ENCODE measurements at regions not wholly inside any gene's neighbourhood (a gene's known extent, or its start where the extent isn't known, plus 50 kb on each side); places are given as distances from the start of the nearest gene placed in this dataset.
"Not testable (repeated sequence)": the region's sequence is repeated elsewhere in the genome, so short reads cannot be mapped to it uniquely, and the experiment has no call there.

- DNase-seq (ENCODE audit: low spot score): no peak
Observed at GRCh38 chr4:55028196-55028595, 97.2 kb downstream of the KDR start.

DNA sequence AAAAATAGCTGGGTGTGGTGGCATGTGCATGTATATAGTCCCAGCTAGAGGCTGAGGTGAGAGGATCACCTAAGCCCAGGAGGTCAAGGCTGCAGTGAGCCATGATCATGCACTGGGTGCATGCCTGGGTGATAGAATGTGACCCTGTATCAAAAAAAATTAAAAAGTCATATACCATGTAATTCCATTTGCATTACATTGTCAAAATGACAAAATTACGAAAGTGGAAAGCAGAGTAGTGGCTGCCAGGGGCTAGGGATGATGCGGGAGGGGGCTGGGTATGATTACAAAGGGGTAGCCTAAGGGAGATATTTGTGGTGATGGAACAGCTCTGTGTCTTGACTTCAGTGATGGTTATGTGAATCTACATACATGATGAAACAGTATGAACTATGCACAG, 97.8 kb downstream of the KDR start:
- no peak for DNase-seq (ENCODE audit: low spot score)

GRCh38 chr4:55025456-55025855, 99.9 kb downstream of the KDR start:
- not testable (repeated sequence) for DNase-seq (ENCODE audit: low spot score)

DNA sequence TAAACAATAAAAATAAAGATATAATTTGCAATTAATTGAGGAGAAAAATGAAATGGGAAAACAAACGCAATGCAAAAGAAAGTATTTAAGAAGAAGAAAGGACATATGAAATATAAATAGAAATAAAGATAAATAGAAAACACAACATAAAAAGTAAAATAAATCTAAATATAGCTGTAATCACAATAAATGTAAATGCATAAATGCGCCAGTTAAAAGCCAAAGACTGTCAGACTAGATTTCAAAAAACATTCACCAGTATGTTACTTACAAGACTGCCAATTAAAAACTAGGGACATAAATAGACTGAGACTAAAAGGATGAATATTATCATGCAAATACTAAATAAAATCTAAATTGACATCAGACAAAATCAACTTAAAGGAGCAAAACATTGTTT, 102.4 kb downstream of the KDR start:
- no peak for DNase-seq (ENCODE audit: low spot score)

- DNase-seq (ENCODE audit: low spot score): no peak
Observed at GRCh38 chr4:55021214-55021613, 104.2 kb downstream of the KDR start.

GRCh38 chr4:55020131-55020530, 105.3 kb downstream of the KDR start:
- no peak for DNase-seq (ENCODE audit: low spot score)

- no peak for DNase-seq (ENCODE audit: low spot score)
Observed at GRCh38 chr4:55018978-55019377, 106.4 kb downstream of the KDR start.

- no peak for DNase-seq (ENCODE audit: low spot score)
Observed at GRCh38 chr4:55018521-55018920, 106.9 kb downstream of the KDR start.

- no peak for DNase-seq (ENCODE audit: low spot score)
Observed at GRCh38 chr4:55017406-55017805, 108.0 kb downstream of the KDR start.

- no peak for DNase-seq (ENCODE audit: low spot score)
Observed at GRCh38 chr4:55016131-55016530, 109.3 kb downstream of the KDR start.

DNA sequence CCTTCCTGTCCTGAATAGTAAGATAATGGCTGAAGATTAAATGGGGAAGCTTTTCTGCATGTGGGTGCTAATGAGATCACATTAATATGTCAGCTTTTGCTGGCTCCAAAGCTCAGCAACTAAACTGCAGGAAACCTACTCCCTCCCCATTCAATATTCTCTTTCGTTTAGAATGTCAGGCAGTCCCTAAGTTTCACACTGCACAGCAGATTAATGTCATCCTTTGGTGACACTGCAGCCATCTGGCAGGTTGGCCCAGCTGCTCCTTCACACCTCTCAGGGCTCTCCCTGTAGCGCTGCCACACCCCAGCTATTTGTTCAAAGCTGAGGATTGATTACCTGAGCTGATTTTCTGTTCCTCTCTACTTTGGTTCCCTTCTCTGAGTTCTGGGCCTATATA, 110.5 kb downstream of the KDR start:
- no peak for DNase-seq (ENCODE audit: low spot score)

GRCh38 chr4:55013431-55013955, 111.9 kb downstream of the KDR start:
- no peak for DNase-seq (ENCODE audit: low spot score)

DNA sequence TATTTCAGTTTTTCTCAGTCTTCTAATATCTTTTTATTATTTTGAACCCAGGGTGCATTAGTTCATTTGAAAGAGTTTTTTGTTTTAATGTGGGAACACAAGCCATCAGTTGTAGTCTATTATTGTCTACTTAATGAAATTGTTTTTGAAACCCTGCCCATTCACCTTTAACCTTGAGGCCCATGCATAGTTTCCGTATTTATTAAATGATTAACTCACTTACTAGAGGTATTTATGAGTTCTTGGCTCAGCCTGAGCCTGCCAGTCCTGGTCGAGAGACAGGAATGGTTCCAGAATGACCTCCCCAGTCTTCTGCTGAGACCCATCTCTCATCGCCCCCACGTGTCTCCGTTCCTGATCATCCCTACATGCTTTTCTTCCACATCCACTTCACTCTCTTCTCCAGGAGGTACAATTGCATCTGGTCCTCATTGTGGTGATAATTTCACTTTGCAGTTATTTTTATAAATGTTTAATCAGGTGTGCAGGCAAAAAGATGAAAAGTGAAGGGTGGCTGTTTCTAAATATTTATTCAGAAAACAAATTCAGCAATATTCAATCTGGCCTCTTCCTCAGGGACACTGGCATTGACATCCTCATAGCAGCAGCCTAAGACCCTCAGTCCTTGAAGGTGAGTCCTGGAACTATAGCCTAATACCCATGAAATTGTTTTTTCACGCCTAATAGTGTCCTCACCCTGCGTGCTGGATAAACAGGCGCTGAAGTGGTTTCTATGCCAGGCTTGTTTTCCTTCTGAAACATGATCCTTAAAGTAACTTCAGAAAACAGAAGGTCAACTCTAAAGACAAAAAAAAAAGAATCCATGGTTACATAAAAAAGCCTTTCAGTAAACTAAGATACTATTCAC, 112.8 kb downstream of the KDR start:
- DNase-seq (ENCODE audit: low spot score): no peak

DNA sequence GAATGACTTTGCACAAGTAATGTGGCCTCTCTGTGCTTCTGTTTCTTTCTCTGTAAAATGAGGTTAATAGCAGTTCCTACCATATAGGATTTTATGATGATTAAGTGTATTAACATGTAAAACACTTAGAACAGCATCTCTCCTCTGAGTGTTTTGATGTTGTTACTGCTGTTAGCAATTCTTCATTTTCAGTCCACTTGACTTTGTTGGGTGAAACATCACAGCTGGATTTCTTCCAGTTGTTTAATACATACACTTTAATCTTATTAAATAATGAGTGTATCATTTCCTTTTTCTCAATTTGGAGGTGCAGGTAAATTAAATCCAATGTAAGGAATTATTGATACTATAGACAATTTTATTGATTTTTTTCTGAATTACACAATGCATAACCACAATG, 113.6 kb downstream of the KDR start:
- no peak for DNase-seq (ENCODE audit: low spot score)

GRCh38 chr4:55010550-55010949, 114.8 kb downstream of the KDR start:
- no peak for DNase-seq (ENCODE audit: low spot score)

DNA sequence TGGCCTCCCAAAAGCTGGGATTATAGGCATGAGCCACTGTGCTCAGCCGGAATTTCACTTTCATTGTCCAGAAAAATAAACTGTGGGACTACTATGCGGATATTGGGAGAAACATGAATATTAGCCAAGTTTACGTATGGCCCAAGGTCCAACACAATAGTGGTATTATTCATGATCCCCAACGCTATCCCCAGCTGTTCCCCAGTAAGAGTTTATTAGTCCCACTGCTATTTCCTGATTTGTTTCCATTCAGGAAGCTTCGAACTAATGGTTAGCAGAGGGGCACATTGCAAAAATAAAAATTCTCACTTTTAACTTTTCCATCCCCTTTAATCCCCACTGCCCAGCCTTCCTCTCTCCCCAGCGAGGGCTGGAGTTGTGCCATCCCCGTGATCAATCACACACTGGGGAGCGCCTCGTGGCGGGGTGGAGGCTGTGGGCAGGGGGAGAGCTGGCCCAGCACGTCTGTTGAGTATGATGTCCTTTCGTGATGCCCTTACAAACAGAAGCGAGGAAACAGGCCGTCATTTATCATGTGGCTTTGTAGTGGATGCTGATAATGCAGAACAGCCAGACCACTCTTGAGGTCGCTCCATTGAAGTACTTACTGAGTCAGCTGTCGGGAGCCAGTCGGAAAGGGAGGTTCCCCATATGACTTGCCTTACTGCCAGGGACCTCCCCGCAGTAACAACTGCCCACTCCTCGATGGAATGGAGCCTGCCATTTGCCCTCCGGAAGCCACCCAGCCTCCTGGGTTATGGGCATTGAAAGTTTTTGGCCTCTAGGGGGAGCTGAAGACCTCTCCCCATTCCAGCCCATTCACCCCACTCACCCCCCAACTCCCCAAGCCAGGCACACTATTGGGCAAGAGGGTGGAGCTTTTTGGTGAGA, 117.0 kb downstream of the KDR start:
- no peak for DNase-seq (ENCODE audit: low spot score)

DNA sequence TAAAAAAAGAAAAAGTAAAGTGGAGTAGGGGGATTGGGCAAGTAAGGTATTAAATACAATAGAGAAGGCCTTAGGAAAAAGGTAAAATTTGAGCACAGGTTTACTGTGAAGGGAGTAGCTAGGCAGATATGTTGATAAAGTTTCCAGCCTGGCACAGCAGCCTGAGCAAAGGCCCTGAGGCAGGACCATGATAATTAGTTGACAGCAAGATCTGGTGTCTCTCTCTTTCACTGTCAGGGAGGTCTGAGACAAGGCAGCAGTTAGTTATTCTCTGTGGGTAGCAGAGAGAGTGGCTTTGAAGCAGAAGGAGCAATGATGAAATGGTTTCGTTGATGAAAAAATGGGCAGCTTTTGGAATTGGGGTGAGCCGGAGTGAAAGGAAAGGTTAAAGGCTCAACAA, 119.5 kb downstream of the KDR start:
- DNase-seq (ENCODE audit: low spot score): no peak

GRCh38 chr4:55004831-55005230, 120.6 kb downstream of the KDR start:
- no peak for DNase-seq (ENCODE audit: low spot score)

DNA sequence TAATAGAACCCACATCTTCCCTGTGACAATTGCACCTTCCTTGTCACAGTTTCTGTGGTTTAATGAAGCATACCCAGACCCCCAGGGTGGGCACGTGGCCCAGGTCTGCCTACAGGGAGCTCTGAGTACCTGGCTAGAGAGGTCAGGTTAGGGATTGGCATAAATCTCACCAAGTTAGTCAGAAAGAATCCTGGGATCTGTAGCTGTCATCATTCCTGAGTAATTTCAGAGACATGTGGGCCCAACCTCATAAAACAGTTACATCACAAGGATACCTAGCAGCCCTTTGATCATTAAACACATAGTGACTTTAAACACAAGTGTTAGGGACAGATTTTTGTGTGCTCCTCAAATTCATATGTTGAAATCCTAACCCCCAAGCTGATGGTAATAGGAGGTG, 123.0 kb downstream of the KDR start:
- DNase-seq (ENCODE audit: low spot score): no peak

DNA sequence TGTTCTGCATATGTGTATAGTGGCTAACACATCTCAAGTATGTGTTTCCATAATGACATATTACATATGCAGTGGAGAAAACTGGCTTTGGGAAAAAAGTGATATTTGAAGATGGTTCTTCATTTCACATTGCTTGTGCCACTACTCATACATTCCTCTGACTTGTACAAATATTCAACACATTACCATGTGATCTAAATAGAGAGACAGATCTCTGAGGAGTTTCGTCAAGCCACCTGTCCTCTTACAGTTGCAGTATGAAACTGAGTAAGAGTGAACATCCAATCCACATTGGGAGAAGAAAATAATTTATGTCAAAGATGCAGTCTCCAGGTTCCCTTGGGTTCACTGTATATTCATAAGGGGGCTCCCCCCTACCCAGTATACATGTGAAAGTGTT, 123.9 kb downstream of the KDR start:
- no peak for DNase-seq (ENCODE audit: low spot score)

GRCh38 chr4:54999003-54999402, 126.4 kb downstream of the KDR start:
- no peak for DNase-seq (ENCODE audit: low spot score)

DNA sequence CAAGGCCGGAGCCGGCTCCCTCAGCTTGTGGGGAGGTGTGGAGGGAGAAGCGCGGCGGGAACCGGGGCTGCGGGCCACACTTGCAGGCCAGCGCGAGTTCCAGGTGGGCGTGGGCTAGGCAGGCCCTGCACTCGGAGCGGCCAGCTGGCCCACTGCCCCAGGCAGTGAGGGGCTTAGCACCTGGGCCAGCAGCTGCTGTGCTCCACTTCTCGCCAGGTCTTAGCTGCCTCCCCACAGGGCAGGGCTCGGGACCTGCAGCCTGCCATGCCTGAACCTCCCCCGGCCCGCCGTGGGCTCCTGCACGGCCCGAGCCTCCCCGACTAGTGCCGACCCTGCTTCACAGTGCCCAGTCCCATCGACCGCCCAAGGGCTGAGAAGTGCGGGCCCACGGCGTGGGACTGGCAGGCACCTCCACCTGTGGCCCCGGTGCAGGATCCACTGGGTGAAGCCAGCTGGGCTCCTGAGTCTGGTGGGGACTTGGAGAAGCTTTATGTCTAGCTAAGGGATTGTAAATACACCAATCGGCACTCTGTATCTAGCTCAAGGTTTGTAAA, 131.8 kb downstream of the KDR start:
- DNase-seq (ENCODE audit: low spot score): not testable (repeated sequence)
